HL-60 (cell line): ENCODE measurements at regions not wholly inside any gene's neighbourhood (a gene's known extent, or its start where the extent isn't known, plus 50 kb on each side); places are given as distances from the start of the nearest gene placed in this dataset.

ENCODE experiments used
- DNase-seq, 2 experiments: peaks; one replicate each; pipeline ENCODE4 v3.0.0-alpha.2; 2010 to 2020; ENCODE audit warnings: low read depth in 1 of 2, low spot score in 1 of 2
- H3K27ac ChIP-seq: fragments of 250-450 bp; sonication (Bioruptor Pico); replicated peaks from 2 replicates; pipeline ENCODE4 v1.5.1; 2020; ENCODE audit warnings: mild to moderate bottlenecking, moderate library complexity
- H3K27me3 ChIP-seq: fragments of 250-450 bp; sonication (Bioruptor Pico); 2 replicates; pipeline ENCODE4 v1.5.1; 2021; ENCODE audit warnings: mild to moderate bottlenecking, moderate library complexity; ENCODE audit not compliant: insufficient read depth, poor library complexity, severe bottlenecking
- H3K4me3 ChIP-seq: replicated peaks from 2 replicates; pipeline ENCODE4 v1.5.1; 2011; ENCODE audit warnings: mild to moderate bottlenecking, control low read depth, low read length; ENCODE audit not compliant: insufficient read depth
- GABPA ChIP-seq: IDR thresholded peaks from 2 replicates; pipeline ENCODE4 v1.6.1; 2012; ENCODE audit warnings: low read depth
- POLR2AphosphoS5 ChIP-seq: IDR thresholded peaks from 2 replicates; pipeline ENCODE4 v1.6.1; 2012; ENCODE audit warnings: low read depth
- SPI1 ChIP-seq: IDR thresholded peaks from 2 replicates; pipeline ENCODE4 v1.6.1; 2012; ENCODE audit warnings: low read depth, mild to moderate bottlenecking, borderline replicate concordance
- TF ChIP-seq, protein P1 (sequence below): IDR thresholded peaks from 2 replicates; pipeline ENCODE4 v1.6.1; 2012; ENCODE audit warnings: low read depth; ENCODE audit not compliant: insufficient replicate concordance
- TF ChIP-seq, protein P2 (sequence below): IDR thresholded peaks from one replicate; pipeline ENCODE4 v1.5.1; 2011; ENCODE audit warnings: low read length, control low read depth, inconsistent platforms; ENCODE audit not compliant: insufficient read depth

DNA sequence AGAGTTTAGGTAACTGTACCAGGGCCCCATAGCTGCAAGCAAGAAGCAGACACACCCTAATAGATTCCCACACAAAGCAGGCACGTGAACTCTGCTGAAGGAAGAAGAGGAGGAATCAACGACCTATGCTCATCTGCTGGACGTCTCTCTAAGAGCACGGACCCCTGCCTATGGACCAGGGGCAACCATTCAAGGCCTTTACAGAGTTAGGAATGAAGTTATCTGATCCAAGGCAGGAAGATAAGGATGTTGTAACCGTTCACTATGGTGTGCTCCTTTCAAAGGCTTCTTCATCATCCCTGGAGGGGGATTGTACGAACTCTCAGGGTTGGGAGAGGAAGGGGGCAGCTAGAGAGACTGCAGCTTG, 141.6 kb upstream of the PARP11 start:
- TF ChIP-seq, protein P1, sequence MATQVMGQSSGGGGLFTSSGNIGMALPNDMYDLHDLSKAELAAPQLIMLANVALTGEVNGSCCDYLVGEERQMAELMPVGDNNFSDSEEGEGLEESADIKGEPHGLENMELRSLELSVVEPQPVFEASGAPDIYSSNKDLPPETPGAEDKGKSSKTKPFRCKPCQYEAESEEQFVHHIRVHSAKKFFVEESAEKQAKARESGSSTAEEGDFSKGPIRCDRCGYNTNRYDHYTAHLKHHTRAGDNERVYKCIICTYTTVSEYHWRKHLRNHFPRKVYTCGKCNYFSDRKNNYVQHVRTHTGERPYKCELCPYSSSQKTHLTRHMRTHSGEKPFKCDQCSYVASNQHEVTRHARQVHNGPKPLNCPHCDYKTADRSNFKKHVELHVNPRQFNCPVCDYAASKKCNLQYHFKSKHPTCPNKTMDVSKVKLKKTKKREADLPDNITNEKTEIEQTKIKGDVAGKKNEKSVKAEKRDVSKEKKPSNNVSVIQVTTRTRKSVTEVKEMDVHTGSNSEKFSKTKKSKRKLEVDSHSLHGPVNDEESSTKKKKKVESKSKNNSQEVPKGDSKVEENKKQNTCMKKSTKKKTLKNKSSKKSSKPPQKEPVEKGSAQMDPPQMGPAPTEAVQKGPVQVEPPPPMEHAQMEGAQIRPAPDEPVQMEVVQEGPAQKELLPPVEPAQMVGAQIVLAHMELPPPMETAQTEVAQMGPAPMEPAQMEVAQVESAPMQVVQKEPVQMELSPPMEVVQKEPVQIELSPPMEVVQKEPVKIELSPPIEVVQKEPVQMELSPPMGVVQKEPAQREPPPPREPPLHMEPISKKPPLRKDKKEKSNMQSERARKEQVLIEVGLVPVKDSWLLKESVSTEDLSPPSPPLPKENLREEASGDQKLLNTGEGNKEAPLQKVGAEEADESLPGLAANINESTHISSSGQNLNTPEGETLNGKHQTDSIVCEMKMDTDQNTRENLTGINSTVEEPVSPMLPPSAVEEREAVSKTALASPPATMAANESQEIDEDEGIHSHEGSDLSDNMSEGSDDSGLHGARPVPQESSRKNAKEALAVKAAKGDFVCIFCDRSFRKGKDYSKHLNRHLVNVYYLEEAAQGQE = no peak
- TF ChIP-seq GABPA = no peak
- TF ChIP-seq SPI1 = no peak

GRCh38 chr12:4014444-4014843, 141.2 kb upstream of the PARP11 start:
- TF ChIP-seq POLR2AphosphoS5 (no peak), SPI1 (no peak), GABPA (no peak)
- TF ChIP-seq, protein P2, sequence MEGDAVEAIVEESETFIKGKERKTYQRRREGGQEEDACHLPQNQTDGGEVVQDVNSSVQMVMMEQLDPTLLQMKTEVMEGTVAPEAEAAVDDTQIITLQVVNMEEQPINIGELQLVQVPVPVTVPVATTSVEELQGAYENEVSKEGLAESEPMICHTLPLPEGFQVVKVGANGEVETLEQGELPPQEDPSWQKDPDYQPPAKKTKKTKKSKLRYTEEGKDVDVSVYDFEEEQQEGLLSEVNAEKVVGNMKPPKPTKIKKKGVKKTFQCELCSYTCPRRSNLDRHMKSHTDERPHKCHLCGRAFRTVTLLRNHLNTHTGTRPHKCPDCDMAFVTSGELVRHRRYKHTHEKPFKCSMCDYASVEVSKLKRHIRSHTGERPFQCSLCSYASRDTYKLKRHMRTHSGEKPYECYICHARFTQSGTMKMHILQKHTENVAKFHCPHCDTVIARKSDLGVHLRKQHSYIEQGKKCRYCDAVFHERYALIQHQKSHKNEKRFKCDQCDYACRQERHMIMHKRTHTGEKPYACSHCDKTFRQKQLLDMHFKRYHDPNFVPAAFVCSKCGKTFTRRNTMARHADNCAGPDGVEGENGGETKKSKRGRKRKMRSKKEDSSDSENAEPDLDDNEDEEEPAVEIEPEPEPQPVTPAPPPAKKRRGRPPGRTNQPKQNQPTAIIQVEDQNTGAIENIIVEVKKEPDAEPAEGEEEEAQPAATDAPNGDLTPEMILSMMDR = no peak
- TF ChIP-seq, protein P1 = no peak
- DNase-seq = no peak
- Histone ChIP-seq H3K4me3 (no peak overlapping the region), H3K27me3 (no peaks in the 10 kb centered on the region), H3K27ac (no peak overlapping the region)

More for the DNA sequence above, 141.6 kb upstream of the PARP11 start:
- Histone ChIP-seq H3K27me3 (no peaks in the 10 kb centered on the region), H3K4me3 (no peak overlapping the region), H3K27ac (no peak overlapping the region)
- DNase-seq = no peak

GRCh38 chr12:4012977-4013968, 140.1 kb upstream of the PARP11 start:
- no peak for TF ChIP-seq SPI1
- TF ChIP-seq, protein P1 = no peak
- no peak for TF ChIP-seq POLR2AphosphoS5
- TF ChIP-seq GABPA = no peak
- TF ChIP-seq, protein P2 = no peak
- DNase-seq = no peak
- Histone ChIP-seq H3K4me3 (no peak overlapping the region), H3K27me3 (no peaks in the 10 kb centered on the region), H3K27ac (no peak overlapping the region)
